ENCODE measurements at regions not wholly inside any gene's neighbourhood (a gene's known extent, or its start where the extent isn't known, plus 50 kb on each side); places are given as distances from the start of the nearest gene placed in this dataset.

DNA sequence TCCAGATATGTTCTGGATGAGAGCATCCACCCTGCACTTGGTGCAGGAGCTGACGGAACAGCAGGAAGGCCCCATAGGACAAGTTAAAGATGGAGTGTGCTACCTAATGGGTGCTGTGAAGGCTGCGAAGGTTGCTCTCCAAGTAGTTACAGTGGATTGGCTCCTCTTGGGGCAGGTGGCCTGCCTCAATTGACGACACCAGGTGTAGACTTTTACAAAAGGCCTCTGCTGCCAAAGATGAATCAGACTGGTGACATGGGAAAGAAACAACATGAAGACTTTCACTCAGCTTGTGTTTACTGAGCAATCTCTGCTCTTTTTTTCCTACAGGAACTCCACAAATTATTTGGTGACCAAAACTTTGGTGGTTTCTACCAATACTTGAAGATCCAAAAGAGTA, 437.7 kb downstream of the PLCL1 start:
- Histone ChIP-seq H3K9me1 (replicated peaks; ENCODE audit: control insufficient read depth, extremely low read depth, insufficient read depth, low read length) (no peaks in the 10 kb centered on the region), H3K4me1 (ENCODE audit: control insufficient read depth, extremely low read depth, insufficient read depth, low read length) (no peaks in the 10 kb centered on the region), H4K20me1 (replicated peaks; ENCODE audit: control insufficient read depth, extremely low read depth, insufficient read depth, low read length) (no peaks in the 10 kb centered on the region), H3K27me3 (ENCODE audit: control insufficient read depth in 2 of 2, insufficient read depth in 2 of 2, low read length in 2 of 2) (no peaks in the 10 kb centered on the region), H2AFZ (ENCODE audit: low read depth, low read length) (no peak overlapping the region), H3K9ac (replicated peaks; ENCODE audit: extremely low read depth, insufficient read depth, low read length) (no peak overlapping the region), H3K36me3 (ENCODE audit: control insufficient read depth in 2 of 2, extremely low read depth in 1 of 2, insufficient read depth in 2 of 2, low read length in 2 of 2) (no peaks in the 10 kb centered on the region), H3K4me3 (replicated peaks in 1 of 3; ENCODE audit: insufficient read depth in 1 of 3, low read depth in 1 of 3, low read length in 3 of 3) (no peak overlapping the region), H3K9me3 (replicated peaks; ENCODE audit: control insufficient read depth, insufficient read depth, low read length) (no peaks in the 10 kb centered on the region), H3K4me2 (ENCODE audit: insufficient read depth, low read length) (no peak overlapping the region), H3K27ac (ENCODE audit: insufficient read depth, low read depth, low read length) (no peak overlapping the region), H3K79me2 (ENCODE audit: control insufficient read depth, insufficient read depth, low read length) (no peaks in the 10 kb centered on the region)
- ChIA-PET CTCF (interaction anchor here (1.0 kb wide), 1 partner anchor 14 kb away, joined by 3 read pairs; no protein-coding TSS in a partner anchor), POLR2A (no interaction called here)
- FAIRE-seq (no peak), DNase-seq (ENCODE audit: low read depth, low spot score) (no peak)
- intact Hi-C loops (cut with micrococcal nuclease): no loop called here
- TF ChIP-seq MYC (IDR thresholded peaks at IDR 0.05; ENCODE audit: low read depth, low read length) (no peak), GATA2 (IDR thresholded peaks at IDR 0.05; ENCODE audit: insufficient read depth, insufficient read length, low read depth, low read length) (no peak), EZH2 (IDR thresholded peaks at IDR 0.05; ENCODE audit: borderline replicate concordance, low read depth, low read length, severe bottlenecking) (no peak), POLR2AphosphoS5 (IDR thresholded peaks at IDR 0.05; ENCODE audit: insufficient read depth, low read depth, low read length) (no peak), JUN (IDR thresholded peaks at IDR 0.05; ENCODE audit: borderline replicate concordance, insufficient read depth, insufficient read length, low read depth) (no peak), FOS (IDR thresholded peaks at IDR 0.05; ENCODE audit: borderline replicate concordance, insufficient read depth, low read length) (no peak)
- TF ChIP-seq, protein P1, sequence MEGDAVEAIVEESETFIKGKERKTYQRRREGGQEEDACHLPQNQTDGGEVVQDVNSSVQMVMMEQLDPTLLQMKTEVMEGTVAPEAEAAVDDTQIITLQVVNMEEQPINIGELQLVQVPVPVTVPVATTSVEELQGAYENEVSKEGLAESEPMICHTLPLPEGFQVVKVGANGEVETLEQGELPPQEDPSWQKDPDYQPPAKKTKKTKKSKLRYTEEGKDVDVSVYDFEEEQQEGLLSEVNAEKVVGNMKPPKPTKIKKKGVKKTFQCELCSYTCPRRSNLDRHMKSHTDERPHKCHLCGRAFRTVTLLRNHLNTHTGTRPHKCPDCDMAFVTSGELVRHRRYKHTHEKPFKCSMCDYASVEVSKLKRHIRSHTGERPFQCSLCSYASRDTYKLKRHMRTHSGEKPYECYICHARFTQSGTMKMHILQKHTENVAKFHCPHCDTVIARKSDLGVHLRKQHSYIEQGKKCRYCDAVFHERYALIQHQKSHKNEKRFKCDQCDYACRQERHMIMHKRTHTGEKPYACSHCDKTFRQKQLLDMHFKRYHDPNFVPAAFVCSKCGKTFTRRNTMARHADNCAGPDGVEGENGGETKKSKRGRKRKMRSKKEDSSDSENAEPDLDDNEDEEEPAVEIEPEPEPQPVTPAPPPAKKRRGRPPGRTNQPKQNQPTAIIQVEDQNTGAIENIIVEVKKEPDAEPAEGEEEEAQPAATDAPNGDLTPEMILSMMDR (IDR thresholded peaks at IDR 0.05; ENCODE audit: extremely low read depth in 1 of 2, insufficient read depth in 1 of 2, low read depth in 1 of 2, low read length in 2 of 2): no peak
- TF ChIP-seq, protein P2, sequence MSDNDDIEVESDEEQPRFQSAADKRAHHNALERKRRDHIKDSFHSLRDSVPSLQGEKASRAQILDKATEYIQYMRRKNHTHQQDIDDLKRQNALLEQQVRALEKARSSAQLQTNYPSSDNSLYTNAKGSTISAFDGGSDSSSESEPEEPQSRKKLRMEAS (IDR thresholded peaks at IDR 0.05; ENCODE audit: insufficient read depth, insufficient read length): no peak
- BruUV-seq (replicated peaks): no TSS peak
- dilution Hi-C loops (cut with MboI; ENCODE audit: extremely low pct_ligation_motif_present, low sequenced_read_pairs): no loop called here
